ENCODE measurements at regions not wholly inside any gene's neighbourhood (a gene's known extent, or its start where the extent isn't known, plus 50 kb on each side); places are given as distances from the start of the nearest gene placed in this dataset.

GRCh38 chr1:166418344-166418933 lies 251.6 kb upstream of the FAM78B start:
- no peak for TF ChIP-seq EZH2 (IDR thresholded peaks at IDR 0.05; ENCODE audit: insufficient read depth, poor library complexity, severe bottlenecking)
- TF ChIP-seq EZH2phosphoT487 (IDR thresholded peaks at IDR 0.05; ENCODE audit: insufficient read depth, low read depth) = no peak

Data from GM23248 (cell line).